Mesendoderm (in vitro differentiated cells): ENCODE measurements at regions not wholly inside any gene's neighbourhood (a gene's known extent, or its start where the extent isn't known, plus 50 kb on each side); places are given as distances from the start of the nearest gene placed in this dataset.

Source experiments
- DNase-seq: peaks from one replicate; pipeline ENCODE4 v3.0.0; 2013
- H2AK5ac ChIP-seq: 2 replicates; pipeline ENCODE4 v1.6.1; 2013; ENCODE audit warnings: low read length, inconsistent platforms
- H2BK120ac ChIP-seq: 2 replicates; pipeline ENCODE4 v1.6.1; 2013; ENCODE audit warnings: low read depth, mild to moderate bottlenecking, low read length, moderate library complexity, mixed read lengths
- H2BK15ac ChIP-seq: replicated peaks from 2 replicates; pipeline ENCODE4 v1.6.1; 2013; ENCODE audit warnings: low read depth, mild to moderate bottlenecking, moderate library complexity
- H2BK5ac ChIP-seq: 2 replicates; pipeline ENCODE4 v1.6.1; 2013; ENCODE audit warnings: low read length, inconsistent platforms
- H3K18ac ChIP-seq: 2 replicates; pipeline ENCODE4 v1.6.1; 2013; ENCODE audit warnings: mild to moderate bottlenecking, low read length, mixed read lengths
- H3K23ac ChIP-seq: one replicate; pipeline ENCODE4 v1.6.1; 2013; ENCODE audit warnings: low read length
- H3K27ac ChIP-seq: 2 replicates; pipeline ENCODE4 v1.5.1; 2013; ENCODE audit warnings: low read depth, mild to moderate bottlenecking, inconsistent platforms, low read length, moderate library complexity
- H3K27me3 ChIP-seq: 2 replicates; pipeline ENCODE4 v1.6.1; 2013; ENCODE audit warnings: low read length, control low read depth, mild to moderate bottlenecking, inconsistent platforms; ENCODE audit not compliant: insufficient read depth, poor library complexity
- H3K36me3 ChIP-seq: 2 replicates; pipeline ENCODE4 v1.6.1; 2013; ENCODE audit warnings: low read length, inconsistent platforms; ENCODE audit not compliant: control insufficient read depth, insufficient read depth
- H3K4ac ChIP-seq: one replicate; pipeline ENCODE4 v1.6.1; 2013; ENCODE audit warnings: low read depth, mild to moderate bottlenecking, low read length, moderate library complexity
- H3K4me1 ChIP-seq: 2 replicates; pipeline ENCODE4 v1.6.1; 2013; ENCODE audit warnings: low read depth, low read length, inconsistent platforms; ENCODE audit not compliant: control insufficient read depth
- H3K4me2 ChIP-seq: 2 replicates; pipeline ENCODE4 v1.6.1; 2013; ENCODE audit warnings: low read length
- H3K4me3 ChIP-seq: 2 replicates; pipeline ENCODE4 v1.5.1; 2013; ENCODE audit warnings: mild to moderate bottlenecking, low read length
- H3K56ac ChIP-seq: one replicate; pipeline ENCODE4 v1.6.1; 2013; ENCODE audit warnings: low read length
- H3K79me1 ChIP-seq: 2 replicates; pipeline ENCODE4 v1.6.1; 2013; ENCODE audit warnings: low read length, inconsistent platforms
- H3K79me2 ChIP-seq: 2 replicates; pipeline ENCODE4 v1.6.1; 2013; ENCODE audit warnings: mild to moderate bottlenecking, low read length; ENCODE audit not compliant: control insufficient read depth, insufficient read depth
- H3K9ac ChIP-seq: 2 replicates; pipeline ENCODE4 v1.6.1; 2013; ENCODE audit warnings: low read length, inconsistent platforms
- H4K5ac ChIP-seq: one replicate; pipeline ENCODE4 v1.6.1; 2013; ENCODE audit warnings: low read length
- H4K8ac ChIP-seq: one replicate; pipeline ENCODE4 v1.6.1; 2013; ENCODE audit warnings: low read depth, mild to moderate bottlenecking, control low read depth, low read length, moderate library complexity
- WGBS: extraction: QIAGEN DNeasy Blood & Tissue Kit; methylation state at CpG from one replicate; pipeline ENCODE4 v1.1.7; 2013; ENCODE audit warnings: low lambda C conversion rate, missing lambda C conversion rate; ENCODE audit not compliant: insufficient coverage; ENCODE audit errors: extremely low coverage; 5-methylcytosine and 5-hydroxymethylcytosine counted together

DNA sequence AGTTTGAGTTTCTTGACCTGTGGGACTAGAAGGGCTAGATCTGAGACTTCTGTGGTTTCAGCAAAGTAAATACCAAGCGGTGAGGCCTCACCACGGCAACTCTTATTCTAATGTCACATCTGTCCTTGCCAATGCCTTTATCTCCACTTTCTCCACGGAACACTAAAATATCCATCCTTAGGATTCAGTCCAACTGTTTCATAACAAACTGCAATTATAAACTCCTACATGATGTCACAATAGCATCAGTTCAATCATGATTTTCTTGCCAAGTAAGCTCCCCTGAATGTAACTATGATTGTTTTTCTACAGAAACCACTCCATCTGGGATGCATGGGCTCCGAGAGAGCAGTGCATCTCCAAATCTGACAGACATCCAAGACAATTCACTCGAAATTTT is 79.6 kb downstream of the LRATD1 start:
- H3K4me1 ChIP-seq = no peaks in the 10 kb centered on the region
- no peak overlapping the region for H3K9ac ChIP-seq
- no peak overlapping the region for H3K56ac ChIP-seq
- no peak overlapping the region for H3K4me2 ChIP-seq
- H3K27me3 ChIP-seq = no peaks in the 10 kb centered on the region
- no peak overlapping the region for H3K18ac ChIP-seq
- no peak overlapping the region for H2BK120ac ChIP-seq
- no CpG with 5 or more reads among the region's 5 CpGs for WGBS
- no peak overlapping the region for H3K4me3 ChIP-seq
- no peak for DNase-seq
- H2BK15ac ChIP-seq = no peak overlapping the region
- H2BK5ac ChIP-seq = no peak overlapping the region
- H3K36me3 ChIP-seq = no peaks in the 10 kb centered on the region
- H3K27ac ChIP-seq = no peak overlapping the region
- no peak overlapping the region for H3K4ac ChIP-seq
- H3K79me2 ChIP-seq = no peaks in the 10 kb centered on the region
- H4K5ac ChIP-seq = no peak overlapping the region
- H3K23ac ChIP-seq = no peak overlapping the region
- no peaks in the 10 kb centered on the region for H3K79me1 ChIP-seq
- no peak overlapping the region for H4K8ac ChIP-seq
- H2AK5ac ChIP-seq = no peak overlapping the region

DNA sequence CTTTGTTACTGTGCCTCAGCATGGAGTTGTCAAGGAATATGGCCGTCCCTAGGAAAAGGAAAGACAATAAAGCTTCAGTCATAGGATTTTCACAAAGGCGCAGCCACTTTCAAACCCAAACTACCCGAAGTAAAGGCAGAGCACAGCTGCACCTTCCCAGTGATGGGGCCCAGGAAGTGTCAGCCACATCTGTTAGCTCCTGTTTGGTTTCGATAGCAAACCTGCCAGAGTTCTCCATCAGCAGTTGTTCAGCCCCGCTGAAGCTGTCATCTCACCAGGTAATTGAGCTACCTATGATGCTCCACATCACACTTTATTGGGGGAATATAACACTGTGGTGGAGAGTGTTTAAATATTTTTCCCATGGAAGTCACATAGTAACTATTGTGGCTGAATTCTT is 80.7 kb downstream of the LRATD1 start:
- H3K27me3 ChIP-seq = no peaks in the 10 kb centered on the region
- H4K5ac ChIP-seq = no peak overlapping the region
- H3K23ac ChIP-seq = no peak overlapping the region
- H3K9ac ChIP-seq = no peak overlapping the region
- DNase-seq = no peak
- H2BK5ac ChIP-seq = no peak overlapping the region
- no peak overlapping the region for H3K4ac ChIP-seq
- no peaks in the 10 kb centered on the region for H3K79me2 ChIP-seq
- WGBS = no CpG with 5 or more reads among the region's 5 CpGs
- H2AK5ac ChIP-seq = no peak overlapping the region
- no peaks in the 10 kb centered on the region for H3K79me1 ChIP-seq
- H4K8ac ChIP-seq = no peak overlapping the region
- no peak overlapping the region for H3K4me3 ChIP-seq
- H3K4me1 ChIP-seq = no peaks in the 10 kb centered on the region
- no peak overlapping the region for H2BK15ac ChIP-seq
- H3K56ac ChIP-seq = no peak overlapping the region
- H3K27ac ChIP-seq = no peak overlapping the region
- no peaks in the 10 kb centered on the region for H3K36me3 ChIP-seq
- H3K4me2 ChIP-seq = no peak overlapping the region
- no peak overlapping the region for H2BK120ac ChIP-seq
- H3K18ac ChIP-seq = no peak overlapping the region

- no peaks in the 10 kb centered on the region for H3K36me3 ChIP-seq
- no peak overlapping the region for H2BK5ac ChIP-seq
- WGBS = no CpG with 5 or more reads among the region's 1 CpG
Measured at GRCh38 chr2:14715600-14715999, 83.1 kb downstream of the LRATD1 start.

GRCh38 chr2:14716319-14716718 is 83.8 kb downstream of the LRATD1 start:
- Histone ChIP-seq H3K18ac (no peak overlapping the region), H3K27me3 (no peaks in the 10 kb centered on the region), H3K4me1 (no peaks in the 10 kb centered on the region), H3K4me2 (no peak overlapping the region), H4K8ac (no peak overlapping the region), H3K27ac (no peak overlapping the region), H3K56ac (no peak overlapping the region), H2BK15ac (no peak overlapping the region), H3K79me1 (no peaks in the 10 kb centered on the region), H3K79me2 (no peaks in the 10 kb centered on the region), H3K9ac (no peak overlapping the region), H4K5ac (no peak overlapping the region), H2AK5ac (no peak overlapping the region), H2BK120ac (no peak overlapping the region), H2BK5ac (no peak overlapping the region), H3K4me3 (no peak overlapping the region), H3K23ac (no peak overlapping the region), H3K4ac (no peak overlapping the region), H3K36me3 (no peaks in the 10 kb centered on the region)
- WGBS = no CpG with 5 or more reads among the region's 1 CpG
- DNase-seq = no peak

More at GRCh38 chr2:14715600-14715999, 83.1 kb downstream of the LRATD1 start:
- no peaks in the 10 kb centered on the region for H3K79me2 ChIP-seq
- no peak for DNase-seq
- H3K4me1 ChIP-seq = no peaks in the 10 kb centered on the region
- no peak overlapping the region for H3K4me2 ChIP-seq
- no peaks in the 10 kb centered on the region for H3K27me3 ChIP-seq
- H3K18ac ChIP-seq = no peak overlapping the region
- H3K56ac ChIP-seq = no peak overlapping the region
- H4K5ac ChIP-seq = no peak overlapping the region
- no peak overlapping the region for H3K9ac ChIP-seq
- no peak overlapping the region for H3K27ac ChIP-seq
- no peak overlapping the region for H2BK15ac ChIP-seq
- no peaks in the 10 kb centered on the region for H3K79me1 ChIP-seq
- no peak overlapping the region for H3K4me3 ChIP-seq
- H3K4ac ChIP-seq = no peak overlapping the region
- H2BK120ac ChIP-seq = no peak overlapping the region
- H2AK5ac ChIP-seq = no peak overlapping the region
- H3K23ac ChIP-seq = no peak overlapping the region
- H4K8ac ChIP-seq = no peak overlapping the region

DNA sequence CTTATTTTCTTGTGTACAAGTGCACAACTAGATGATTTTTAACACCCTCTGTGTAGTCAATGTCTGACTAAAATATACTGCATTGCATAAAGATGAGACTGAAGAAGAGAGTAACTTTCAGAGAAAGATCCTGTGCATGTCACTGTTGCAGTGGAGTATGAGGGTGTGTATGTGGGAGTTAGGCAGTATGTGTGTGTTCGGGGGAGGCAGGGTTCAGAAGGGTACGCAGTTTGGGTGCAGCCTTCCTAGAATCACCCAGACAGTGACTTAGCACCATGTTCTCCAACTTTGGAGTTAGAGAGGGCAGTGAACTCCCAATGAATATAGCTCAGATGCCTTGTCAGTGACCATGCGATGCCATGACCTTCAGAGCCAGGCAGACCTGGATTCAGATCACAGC is 84.6 kb downstream of the LRATD1 start:
- H3K23ac ChIP-seq = no peak overlapping the region
- WGBS = no CpG with 5 or more reads among the region's 3 CpGs
- no peaks in the 10 kb centered on the region for H3K79me1 ChIP-seq
- no peak overlapping the region for H2BK5ac ChIP-seq
- H4K5ac ChIP-seq = no peak overlapping the region
- H3K18ac ChIP-seq = no peak overlapping the region
- H3K4me1 ChIP-seq = no peaks in the 10 kb centered on the region
- H3K4ac ChIP-seq = no peak overlapping the region
- H3K4me3 ChIP-seq = no peak overlapping the region
- H3K4me2 ChIP-seq = no peak overlapping the region
- no peak overlapping the region for H2BK120ac ChIP-seq
- H4K8ac ChIP-seq = no peak overlapping the region
- H3K9ac ChIP-seq = no peak overlapping the region
- H3K79me2 ChIP-seq = no peaks in the 10 kb centered on the region
- no peaks in the 10 kb centered on the region for H3K27me3 ChIP-seq
- H3K27ac ChIP-seq = no peak overlapping the region
- H3K36me3 ChIP-seq = no peaks in the 10 kb centered on the region
- no peak overlapping the region for H3K56ac ChIP-seq
- no peak overlapping the region for H2BK15ac ChIP-seq
- DNase-seq = no peak
- no peak overlapping the region for H2AK5ac ChIP-seq

GRCh38 chr2:14720319-14720718 is 87.8 kb downstream of the LRATD1 start:
- H2AK5ac ChIP-seq = no peak overlapping the region
- no peaks in the 10 kb centered on the region for H3K4me1 ChIP-seq
- no peaks in the 10 kb centered on the region for H3K36me3 ChIP-seq
- no peak overlapping the region for H3K23ac ChIP-seq
- H2BK5ac ChIP-seq = no peak overlapping the region
- H3K18ac ChIP-seq = no peak overlapping the region
- H3K27me3 ChIP-seq = no peaks in the 10 kb centered on the region
- no peak overlapping the region for H3K56ac ChIP-seq
- no peak overlapping the region for H4K5ac ChIP-seq
- no peak overlapping the region for H3K4me2 ChIP-seq
- H2BK15ac ChIP-seq = no peak overlapping the region
- no peak overlapping the region for H3K4me3 ChIP-seq
- WGBS = no CpG with 5 or more reads among the region's 5 CpGs
- no peak overlapping the region for H3K4ac ChIP-seq
- H4K8ac ChIP-seq = no peak overlapping the region
- H3K79me1 ChIP-seq = no peaks in the 10 kb centered on the region
- no peak overlapping the region for H3K9ac ChIP-seq
- DNase-seq = no peak
- no peak overlapping the region for H3K27ac ChIP-seq
- H2BK120ac ChIP-seq = no peak overlapping the region
- no peaks in the 10 kb centered on the region for H3K79me2 ChIP-seq
